ENCODE measurements at regions not wholly inside any gene's neighbourhood (a gene's known extent, or its start where the extent isn't known, plus 50 kb on each side); places are given as distances from the start of the nearest gene placed in this dataset.

DNA sequence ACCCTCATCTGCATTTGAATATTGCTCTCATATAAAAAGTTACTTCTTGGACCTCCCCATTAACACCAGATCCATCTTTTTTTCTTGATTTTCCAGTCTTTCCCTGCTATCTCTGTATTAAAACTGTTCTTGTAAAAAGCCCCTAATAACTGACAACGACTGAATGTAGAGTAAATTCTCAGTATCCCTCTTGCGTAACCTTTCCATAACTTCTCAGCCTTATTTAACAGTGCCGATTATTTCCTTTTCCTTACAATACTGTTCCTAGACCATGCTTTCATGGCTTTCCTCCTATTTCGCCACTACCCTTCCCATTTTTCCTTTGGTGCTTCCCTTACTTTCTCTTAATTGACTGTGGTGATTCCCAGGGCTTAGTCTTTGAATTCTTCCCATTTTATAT, 348.9 kb upstream of the DSEL start:
- no peak for DNase-seq (ENCODE audit: low spot score)
- peaks cover 2% of the 10 kb centered on the region for H3K27me3 Mint-ChIP-seq (ENCODE audit: insufficient read depth, low read depth)
- no peak overlapping the region for H3K4me2 ChIP-seq
- H3K9me3 Mint-ChIP-seq: peaks cover 18% of the 10 kb centered on the region
- peak overlapping the region; percentile 14 for H3K27ac Mint-ChIP-seq
- H3K79me2 ChIP-seq (ENCODE audit: low read depth): no peaks in the 10 kb centered on the region
- peaks cover 2% of the 10 kb centered on the region for H3K36me3 Mint-ChIP-seq
- peaks cover 11% of the 10 kb centered on the region for H3K4me1 Mint-ChIP-seq
- H3F3A ChIP-seq (ENCODE audit: low read depth): no peaks in the 10 kb centered on the region
- no peak overlapping the region for H3K9ac ChIP-seq
- H3K4me1 ChIP-seq: no peaks in the 10 kb centered on the region
- no peak overlapping the region for H3K4me3 Mint-ChIP-seq
- H4K20me1 ChIP-seq (ENCODE audit: low read depth): no peaks in the 10 kb centered on the region
- TF ChIP-seq CTCF (IDR thresholded peaks at IDR 0.05) (no peak), EZH2phosphoT487 (IDR thresholded peaks at IDR 0.05) (no peak), EZH2 (IDR thresholded peaks at IDR 0.05) (no peak)
- H3K27me3 ChIP-seq: no peaks in the 10 kb centered on the region
- H2AFZ ChIP-seq (replicated peaks): no peak overlapping the region
- no peak overlapping the region for H3K27ac ChIP-seq
- no peaks in the 10 kb centered on the region for H3K36me3 ChIP-seq
- no peaks in the 10 kb centered on the region for H3K9me3 ChIP-seq (ENCODE audit: low read depth)
- H3K4me3 ChIP-seq: no peak overlapping the region

DNA sequence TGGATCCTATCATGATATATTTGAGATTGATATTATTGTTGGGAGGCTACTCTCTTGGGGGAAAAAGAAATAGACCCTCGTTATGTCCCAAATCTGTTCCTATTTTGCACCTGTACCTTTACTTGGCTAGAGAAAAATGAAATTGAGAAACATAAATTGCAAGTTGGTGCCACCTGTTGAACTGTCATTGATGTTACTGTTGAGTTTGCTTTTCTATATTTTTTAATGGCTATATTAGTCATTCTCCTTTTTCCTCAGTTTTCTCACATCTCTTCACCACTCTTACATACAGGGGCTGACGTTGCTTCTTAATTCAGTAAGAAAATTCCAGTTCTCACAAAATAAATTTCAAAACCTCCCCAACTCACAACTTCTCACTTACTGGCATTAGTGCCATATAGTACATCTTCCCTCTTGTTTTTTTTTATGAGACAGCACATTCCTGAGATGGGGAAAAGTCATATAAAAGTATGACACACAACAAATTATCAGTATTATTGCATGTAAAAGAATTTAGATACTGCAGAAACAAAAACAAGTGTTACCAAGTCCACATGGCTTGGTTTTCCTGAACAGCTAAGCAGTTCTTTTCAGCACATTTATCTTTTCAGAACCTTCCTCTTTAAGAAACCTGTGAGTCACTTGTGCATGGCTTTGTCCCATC, 348.3 kb upstream of the DSEL start:
- no peak overlapping the region for H3K4me3 Mint-ChIP-seq
- Histone ChIP-seq H3K27ac (no peak overlapping the region), H3K79me2 (ENCODE audit: low read depth) (no peaks in the 10 kb centered on the region), H2AFZ (replicated peaks) (no peak overlapping the region), H3K9ac (no peak overlapping the region), H3K4me3 (no peak overlapping the region), H3K9me3 (ENCODE audit: low read depth) (no peaks in the 10 kb centered on the region), H3K36me3 (no peaks in the 10 kb centered on the region), H3F3A (ENCODE audit: low read depth) (no peaks in the 10 kb centered on the region), H3K4me2 (no peak overlapping the region), H4K20me1 (ENCODE audit: low read depth) (no peaks in the 10 kb centered on the region), H3K27me3 (no peaks in the 10 kb centered on the region), H3K4me1 (no peaks in the 10 kb centered on the region)
- H3K36me3 Mint-ChIP-seq: peaks cover 2% of the 10 kb centered on the region
- peak; percentile 5 for DNase-seq (ENCODE audit: low spot score)
- peak overlapping the region; percentile 14 for H3K27ac Mint-ChIP-seq
- peaks cover 11% of the 10 kb centered on the region for H3K4me1 Mint-ChIP-seq
- H3K9me3 Mint-ChIP-seq: peaks cover 16% of the 10 kb centered on the region
- TF ChIP-seq EZH2 (IDR thresholded peaks at IDR 0.05) (no peak), CTCF (IDR thresholded peaks at IDR 0.05) (no peak), EZH2phosphoT487 (IDR thresholded peaks at IDR 0.05) (no peak)
- peaks cover 2% of the 10 kb centered on the region for H3K27me3 Mint-ChIP-seq (ENCODE audit: insufficient read depth, low read depth)

GRCh38 chr18:67862069-67862468, 345.5 kb upstream of the DSEL start:
- TF ChIP-seq EZH2 (IDR thresholded peaks at IDR 0.05) (no peak), CTCF (IDR thresholded peaks at IDR 0.05) (no peak), EZH2phosphoT487 (IDR thresholded peaks at IDR 0.05) (no peak)
- H3K27me3 Mint-ChIP-seq (ENCODE audit: insufficient read depth, low read depth): peaks cover 2% of the 10 kb centered on the region
- Histone ChIP-seq H3K4me3 (no peak overlapping the region), H2AFZ (replicated peaks) (no peak overlapping the region), H3K36me3 (no peaks in the 10 kb centered on the region), H3K79me2 (ENCODE audit: low read depth) (no peaks in the 10 kb centered on the region), H3K9me3 (ENCODE audit: low read depth) (no peaks in the 10 kb centered on the region), H3K4me1 (no peaks in the 10 kb centered on the region), H3K4me2 (no peak overlapping the region), H3K27ac (no peak overlapping the region), H4K20me1 (ENCODE audit: low read depth) (no peaks in the 10 kb centered on the region), H3K9ac (no peak overlapping the region), H3F3A (ENCODE audit: low read depth) (no peaks in the 10 kb centered on the region), H3K27me3 (no peaks in the 10 kb centered on the region)
- H3K27ac Mint-ChIP-seq: no peak overlapping the region
- H3K4me1 Mint-ChIP-seq: peaks cover 11% of the 10 kb centered on the region
- peaks cover 25% of the 10 kb centered on the region for H3K9me3 Mint-ChIP-seq
- H3K4me3 Mint-ChIP-seq: no peak overlapping the region
- no peak for DNase-seq (ENCODE audit: low spot score)
- peaks cover 2% of the 10 kb centered on the region for H3K36me3 Mint-ChIP-seq
